T-helper 9 cell (primary cell): ENCODE measurements at regions not wholly inside any gene's neighbourhood (a gene's known extent, or its start where the extent isn't known, plus 50 kb on each side); places are given as distances from the start of the nearest gene placed in this dataset.

Experiments
- DNase-seq: peaks from one replicate; pipeline ENCODE4 v3.0.0-alpha.2; 2020

DNA sequence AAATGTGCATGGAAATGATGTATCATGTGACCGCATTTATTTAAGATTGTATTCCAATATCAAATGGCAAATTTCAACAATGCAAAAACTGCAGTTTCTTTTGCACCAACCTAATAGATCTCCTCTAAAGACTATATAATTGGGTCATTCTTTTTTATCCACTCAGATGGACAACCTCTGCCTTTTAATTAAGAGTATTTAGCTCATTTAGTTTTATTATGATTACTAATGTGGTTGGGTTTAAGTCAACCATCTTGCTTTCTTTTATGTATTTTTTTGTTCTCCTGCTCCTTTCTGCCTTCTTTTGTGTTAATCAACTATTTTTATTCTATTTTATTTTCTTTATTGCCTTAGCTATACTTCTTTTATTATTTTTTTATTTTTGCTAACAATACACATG lies 468.5 kb upstream of the MKI67 start:
- no peak for DNase-seq

DNA sequence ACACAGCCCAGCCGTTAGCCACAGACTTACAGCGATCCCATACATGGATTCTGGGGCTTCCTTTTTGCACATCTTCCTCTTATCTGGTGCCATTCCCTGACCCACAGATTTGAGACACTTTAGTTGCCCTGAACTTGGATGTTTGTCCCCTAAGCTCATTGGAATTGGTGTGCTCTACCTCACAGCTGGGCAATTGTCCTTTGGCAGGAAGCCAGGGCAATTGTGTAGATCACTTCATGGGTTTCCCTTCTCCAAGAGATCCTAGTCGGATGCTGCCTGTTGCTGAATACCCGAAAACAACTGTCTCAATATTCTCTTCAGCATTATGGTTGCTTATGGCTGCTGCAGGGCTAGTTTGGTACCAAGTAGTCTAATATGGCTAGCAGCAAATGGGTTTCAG lies 470.7 kb upstream of the MKI67 start:
- DNase-seq = no peak

DNA sequence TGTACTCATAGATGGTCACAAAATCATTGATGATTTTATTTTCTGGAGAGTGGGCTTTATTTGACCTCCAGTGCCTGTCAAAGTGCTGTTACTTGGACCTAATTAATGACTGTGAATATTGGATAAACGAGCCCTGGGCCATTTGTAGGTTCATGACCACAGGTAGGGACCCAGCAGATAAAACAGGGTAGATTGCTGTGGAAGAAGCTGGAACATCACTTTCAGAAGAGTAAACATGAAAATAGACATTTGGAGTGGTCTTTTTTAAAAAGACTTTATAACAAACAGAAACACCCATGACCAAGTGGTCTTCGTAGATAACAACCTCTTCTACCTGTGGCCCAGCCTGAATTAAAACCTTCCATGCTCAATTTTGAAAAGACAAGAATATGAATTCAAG lies 472.8 kb upstream of the MKI67 start:
- no peak for DNase-seq

DNA sequence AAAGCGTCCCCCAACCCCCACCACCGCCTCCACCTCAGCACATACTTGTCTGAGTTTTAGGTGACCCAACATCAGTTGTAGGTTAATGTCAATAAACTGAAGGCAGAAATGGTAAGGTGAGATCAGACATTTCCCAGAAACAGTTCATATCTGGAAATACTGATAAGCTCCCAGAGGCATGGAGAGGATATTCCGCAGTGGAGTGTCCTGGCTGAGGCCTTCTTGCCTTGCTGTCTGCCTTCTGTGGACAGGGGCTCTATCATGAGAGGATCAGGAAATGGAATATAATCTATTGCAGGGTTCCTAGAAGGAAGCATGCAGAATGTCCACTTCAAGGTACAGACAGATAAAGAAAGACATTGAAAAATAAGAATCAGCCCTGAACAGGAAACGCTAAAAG lies 473.3 kb upstream of the MKI67 start:
- DNase-seq = no peak

DNA sequence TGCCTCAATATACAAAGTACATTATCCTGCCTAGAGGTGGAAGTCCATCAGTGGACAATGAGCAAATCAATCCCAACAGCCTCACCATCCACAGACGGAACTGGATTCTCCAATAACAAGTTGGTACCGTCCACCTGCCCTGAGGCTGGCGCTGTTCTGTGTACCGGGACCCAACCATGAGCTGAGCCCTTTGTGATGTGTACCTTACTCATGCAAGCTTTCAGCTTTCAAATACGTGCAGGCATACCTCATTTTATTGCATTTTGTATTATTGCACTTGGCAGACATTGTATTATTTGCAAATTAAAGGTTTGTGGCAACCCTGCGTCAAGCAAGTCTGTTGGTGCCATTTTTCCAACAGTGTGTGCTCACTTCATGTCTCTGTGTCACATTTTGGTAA lies 476.0 kb upstream of the MKI67 start:
- DNase-seq = no peak

DNA sequence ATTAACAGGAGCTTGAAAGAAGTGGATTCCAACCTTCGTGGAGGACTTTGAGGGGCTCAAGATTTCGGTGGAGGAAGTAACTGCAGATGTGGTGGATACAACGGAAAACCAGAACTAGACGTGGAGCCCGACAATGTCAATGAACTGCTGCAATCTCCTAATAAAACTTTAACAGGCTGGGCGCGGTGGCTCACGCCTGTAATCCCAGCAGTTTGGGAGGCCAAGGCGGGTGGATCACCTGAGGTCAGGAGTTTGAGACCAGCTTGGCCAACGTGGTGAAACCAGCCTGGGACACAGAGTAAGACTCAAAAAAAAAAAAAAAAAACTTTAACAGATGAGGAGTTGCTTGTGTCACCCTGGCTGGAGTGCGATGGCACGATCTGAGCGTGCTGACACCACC lies 477.8 kb upstream of the MKI67 start:
- no peak for DNase-seq

DNA sequence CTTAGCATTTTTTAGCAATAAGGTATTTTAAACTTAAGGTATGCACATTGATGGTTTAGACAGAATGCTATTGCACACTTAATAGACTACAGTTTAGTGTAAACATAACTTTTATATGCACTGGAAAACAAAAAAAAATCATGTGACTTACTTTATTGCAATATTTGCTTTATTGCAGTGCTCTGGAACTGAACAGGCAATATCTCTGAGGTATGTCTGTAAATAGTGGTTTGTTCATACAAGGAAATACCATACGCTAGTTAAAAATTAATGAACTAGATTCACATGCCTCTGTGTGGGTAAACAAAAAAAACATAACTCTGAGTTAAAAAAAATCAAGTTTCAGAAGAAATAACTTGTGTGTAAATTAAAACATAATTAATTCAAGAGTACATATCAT lies 479.0 kb upstream of the MKI67 start:
- DNase-seq = no peak

DNA sequence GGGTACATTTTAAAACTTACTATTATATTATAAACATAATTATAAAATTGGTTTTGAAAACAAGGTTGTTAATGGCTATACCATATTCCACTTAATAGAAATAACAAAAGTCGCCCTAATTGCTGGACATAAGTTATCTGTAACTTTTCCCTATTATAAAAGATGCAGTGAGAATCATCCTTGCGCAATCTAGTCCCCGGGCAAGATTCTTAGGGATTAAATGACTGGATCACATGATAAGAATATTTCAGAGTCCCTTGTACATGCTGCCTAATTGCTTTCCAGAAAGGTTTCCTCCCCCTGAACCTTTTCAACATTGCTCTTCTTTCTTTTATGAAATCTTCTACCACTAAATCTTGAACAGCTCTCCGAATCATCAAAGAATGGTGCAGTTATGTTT lies 479.8 kb upstream of the MKI67 start:
- DNase-seq = no peak

DNA sequence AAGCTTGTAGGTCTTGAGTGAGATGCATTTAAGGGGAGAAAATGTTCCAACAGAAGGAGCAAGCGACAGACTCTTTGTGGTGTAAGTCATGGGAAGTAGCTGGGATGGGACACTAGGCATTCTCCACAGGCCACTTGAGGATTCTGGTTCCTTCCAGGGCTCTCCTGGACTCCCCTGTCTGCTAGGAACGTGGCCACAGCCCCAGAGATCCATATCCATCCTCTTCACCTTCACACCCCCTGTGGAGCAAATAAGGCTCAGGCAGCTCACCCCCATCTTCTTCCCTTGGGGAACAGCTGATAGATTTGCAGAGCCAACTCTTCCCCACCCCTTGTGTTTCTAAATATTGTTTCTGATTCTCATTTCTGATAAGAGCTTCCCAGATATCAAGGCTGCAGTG lies 482.6 kb upstream of the MKI67 start:
- DNase-seq = no peak

DNA sequence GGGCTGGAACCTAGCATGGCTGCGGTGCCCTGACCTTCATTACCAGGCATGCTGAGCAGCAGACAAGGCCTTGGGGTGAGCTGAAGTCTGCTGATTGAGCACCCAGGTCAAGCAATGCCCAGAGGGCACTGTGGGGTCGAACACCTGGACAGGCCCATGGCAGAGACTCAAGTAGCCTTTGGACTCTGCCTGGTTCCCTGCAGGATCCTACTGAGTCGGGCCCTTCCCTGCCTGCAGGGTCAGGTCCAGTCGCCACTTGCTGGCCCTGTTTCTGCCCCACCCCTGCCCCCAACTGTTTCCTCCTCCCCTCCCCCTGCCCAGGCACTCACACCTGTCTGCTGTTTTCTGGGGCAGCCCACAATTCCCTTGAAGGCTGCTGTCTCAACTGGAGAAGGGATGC lies 483.2 kb upstream of the MKI67 start:
- no peak for DNase-seq

DNA sequence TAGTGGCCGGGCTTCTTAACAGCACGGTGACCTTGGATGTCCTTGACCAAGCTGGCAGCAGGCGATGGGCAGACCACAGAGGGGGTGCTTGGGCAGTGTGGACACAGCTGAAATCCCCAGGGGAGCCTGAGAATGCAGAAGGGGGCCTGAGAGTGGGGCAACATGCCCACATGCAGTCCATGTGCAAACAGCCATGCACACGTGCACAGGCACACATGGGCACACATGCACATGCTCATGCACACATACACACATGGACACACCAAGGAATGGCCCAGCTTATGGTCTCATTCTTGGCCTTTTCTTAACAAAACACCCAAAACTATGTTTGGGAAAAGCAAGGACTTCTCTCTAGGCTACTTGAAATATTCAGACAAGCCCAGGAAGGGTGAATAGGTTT lies 483.9 kb upstream of the MKI67 start:
- no peak for DNase-seq

DNA sequence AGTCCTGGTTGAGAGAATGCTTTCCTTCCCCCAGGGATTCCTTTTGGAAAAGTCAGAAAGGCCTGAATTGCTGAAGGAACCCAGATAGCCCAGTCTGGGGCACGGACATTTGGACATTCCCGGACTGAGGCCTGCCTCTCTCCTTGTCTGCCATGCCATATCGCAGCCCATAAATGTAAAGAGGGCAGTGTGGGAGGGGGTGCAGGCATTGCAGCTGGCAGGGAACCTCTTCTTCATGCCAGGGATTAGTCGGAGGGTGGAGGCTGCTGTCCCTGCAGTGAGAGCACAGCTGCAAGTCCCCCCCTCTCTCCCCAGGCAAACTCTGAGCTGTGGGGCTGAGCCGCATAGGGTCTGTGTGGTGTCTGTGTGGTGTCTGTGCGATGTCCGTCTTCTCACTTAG lies 486.0 kb upstream of the MKI67 start:
- no peak for DNase-seq

DNA sequence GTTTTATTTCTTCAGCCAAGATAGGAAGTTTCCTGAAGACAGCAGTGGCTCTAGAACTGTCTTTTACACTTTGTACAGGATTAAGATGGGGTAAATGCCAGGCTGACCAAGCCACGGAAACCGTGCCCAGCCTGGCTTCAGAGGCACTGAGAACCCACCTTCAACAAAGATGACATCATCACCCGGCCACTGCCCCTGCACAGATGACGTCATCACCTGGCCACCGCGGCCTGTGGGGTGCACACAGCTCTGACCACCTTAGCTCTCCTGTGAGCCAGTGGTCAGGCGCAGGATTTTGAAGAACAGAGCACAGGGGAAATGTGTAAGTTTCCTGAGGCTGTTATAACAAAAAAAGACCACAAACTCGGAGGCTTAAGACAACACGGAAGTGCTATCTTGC lies 486.4 kb upstream of the MKI67 start:
- DNase-seq = no peak

DNA sequence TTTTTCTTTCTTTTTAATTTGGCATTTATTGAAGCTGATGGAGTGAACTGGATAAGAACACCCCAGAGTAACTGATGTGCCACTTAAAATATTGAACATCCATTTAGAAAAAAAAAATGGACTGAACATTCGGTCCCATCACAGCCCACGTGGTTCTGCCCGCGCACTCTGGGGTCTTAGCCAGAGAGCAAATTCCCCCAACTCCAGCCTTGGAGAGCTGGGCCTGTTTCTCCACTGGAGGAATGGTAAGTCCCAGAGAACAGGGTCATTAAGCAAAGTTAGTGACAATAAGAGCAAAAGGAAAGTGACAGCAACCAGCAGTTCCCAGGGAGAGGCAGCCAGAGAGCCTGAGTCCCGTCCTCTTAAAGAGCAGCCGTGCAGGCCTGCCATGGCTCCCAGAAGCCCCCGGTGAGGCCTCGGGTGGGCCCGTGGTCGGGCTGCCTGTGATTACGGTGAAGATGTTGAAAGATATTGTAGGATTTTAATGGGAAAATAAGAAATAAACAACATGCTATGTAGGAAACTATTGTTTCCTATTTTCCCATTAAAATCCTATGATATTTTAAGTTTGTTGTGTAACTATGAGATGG lies 487.9 kb upstream of the MKI67 start:
- DNase-seq = no peak

DNA sequence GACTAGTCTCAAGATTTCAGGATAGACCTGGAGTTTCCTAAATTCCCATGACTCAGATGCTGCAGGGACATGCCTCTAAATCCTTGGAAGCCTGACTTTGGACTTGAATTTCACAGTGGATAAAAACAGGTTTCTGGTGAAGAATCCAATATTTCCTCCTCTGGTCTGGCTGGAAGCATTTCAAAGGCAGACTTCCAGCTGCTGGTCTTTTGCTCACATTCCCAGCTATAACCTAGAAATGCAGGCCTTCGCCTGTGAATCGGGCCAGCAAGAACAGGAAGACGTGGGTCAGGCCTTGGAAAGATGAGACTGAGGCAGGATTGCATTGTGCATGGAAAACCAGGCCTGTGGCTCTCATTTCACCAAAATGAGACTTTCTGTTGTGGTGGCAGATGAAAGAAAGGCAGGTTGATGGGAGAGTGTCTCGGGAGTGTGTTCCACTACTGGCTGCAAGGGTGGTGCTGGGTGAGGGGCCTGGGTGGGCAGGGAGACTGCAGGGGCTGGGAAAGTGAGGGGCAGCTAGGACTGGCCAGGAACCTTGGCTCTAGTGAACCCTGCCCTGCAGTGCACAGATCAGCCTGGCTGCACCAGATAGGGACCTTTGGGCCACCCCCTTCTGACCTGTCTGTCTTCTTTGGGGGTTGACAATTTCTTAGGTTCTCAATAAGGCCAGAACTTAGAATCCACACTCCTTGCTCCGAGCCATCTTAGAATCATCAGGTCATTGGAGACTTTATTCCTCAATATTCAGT lies 488.8 kb upstream of the MKI67 start:
- no peak for DNase-seq

DNA sequence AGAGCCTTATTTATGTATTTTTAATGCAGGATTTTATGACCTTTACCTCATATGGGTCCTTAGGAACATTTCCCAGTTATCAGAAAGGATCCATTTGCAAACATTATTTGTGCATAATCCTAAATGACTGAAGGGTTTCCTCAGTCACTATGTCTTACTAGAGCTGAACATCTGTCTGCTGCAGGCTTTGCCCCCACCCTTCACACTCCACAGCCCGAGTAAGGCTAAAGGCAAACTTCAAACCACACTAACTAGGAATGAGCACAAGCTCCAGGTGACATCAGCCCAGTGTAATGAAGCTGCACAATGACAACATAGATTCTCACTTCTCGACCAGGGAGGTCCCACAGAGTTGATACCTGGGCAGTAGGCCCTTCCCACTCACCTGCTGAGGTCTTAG lies 491.3 kb upstream of the MKI67 start:
- no peak for DNase-seq

DNA sequence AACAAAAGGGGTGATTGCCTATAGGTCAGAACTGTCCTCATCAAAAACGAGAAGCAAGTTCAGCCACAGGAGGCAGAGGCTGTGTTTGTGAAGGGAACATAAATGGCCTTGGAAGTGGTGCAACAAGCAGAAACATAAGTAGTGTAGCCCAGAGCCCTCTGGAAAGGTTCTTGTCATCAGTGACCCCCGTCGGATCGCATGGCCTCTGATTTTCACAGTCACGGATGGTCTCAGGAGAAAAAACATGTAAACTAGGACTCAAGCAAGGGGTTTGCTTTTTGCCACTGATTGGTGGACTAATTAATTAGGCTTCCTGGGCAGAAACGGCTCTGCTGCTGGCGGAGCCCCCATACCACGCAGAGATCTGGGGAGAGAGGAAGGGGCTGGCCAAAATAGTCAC lies 496.5 kb upstream of the MKI67 start:
- DNase-seq = no peak

DNA sequence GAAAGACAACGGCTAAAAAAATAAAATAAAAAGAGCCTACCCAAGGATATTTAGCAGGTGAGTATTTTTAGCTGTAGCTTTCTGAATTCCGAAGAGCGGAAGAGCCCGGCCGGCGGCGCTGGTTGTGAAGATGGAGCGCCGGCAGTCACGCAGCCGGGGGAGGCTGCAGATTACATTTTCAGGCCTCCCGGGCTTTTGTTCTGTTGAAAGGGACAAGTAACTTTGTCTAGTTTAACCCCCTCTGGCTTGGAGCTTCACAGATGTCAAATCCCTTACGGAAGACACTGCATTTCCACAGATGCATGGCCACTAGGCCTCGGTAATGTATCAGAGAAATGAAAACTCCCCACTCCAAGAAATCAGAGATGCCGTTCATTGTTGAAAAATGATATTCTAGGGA lies 497.6 kb upstream of the MKI67 start:
- no peak for DNase-seq

DNA sequence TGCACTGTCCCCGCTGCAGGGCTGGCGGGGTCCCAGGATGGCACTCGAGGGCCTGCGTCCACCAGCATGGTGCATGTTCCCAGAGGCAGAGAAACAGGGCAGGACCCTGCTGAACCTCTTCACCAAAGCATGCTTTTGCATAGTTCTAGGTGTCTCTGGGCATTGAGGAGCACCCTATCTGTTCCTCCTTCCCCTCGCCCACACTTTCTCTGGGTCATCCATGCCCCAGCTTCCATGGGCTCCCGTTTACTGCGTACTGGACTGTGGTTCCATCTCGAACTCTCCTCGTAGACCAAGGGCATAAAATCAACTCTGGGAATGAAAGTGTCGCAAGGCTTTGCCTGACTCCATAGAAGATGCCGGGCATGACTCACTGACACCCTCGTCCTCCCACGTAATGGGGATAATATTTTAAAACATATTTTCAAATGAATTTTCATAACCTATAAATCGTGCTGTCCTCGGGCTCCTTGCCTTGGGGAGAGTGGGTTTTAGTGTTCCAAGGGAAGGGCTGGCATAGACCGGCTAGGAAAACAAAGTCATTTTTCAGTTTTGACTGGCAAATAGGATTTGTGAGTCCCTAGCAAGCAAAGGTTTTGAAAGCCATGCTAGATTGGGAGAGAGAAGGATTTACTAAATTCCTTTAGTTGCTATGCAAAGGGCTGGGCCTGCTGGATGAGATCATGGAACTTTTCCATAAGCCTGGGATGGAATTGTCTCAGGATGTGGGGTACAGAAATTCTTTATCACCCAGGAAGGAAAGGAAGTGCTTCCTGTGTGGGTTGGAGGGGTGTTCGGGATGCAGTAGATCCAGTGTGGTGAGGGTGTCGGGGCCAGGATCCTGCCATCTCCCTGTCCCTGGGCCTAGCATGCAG lies 498.7 kb upstream of the MKI67 start:
- DNase-seq = no peak

DNA sequence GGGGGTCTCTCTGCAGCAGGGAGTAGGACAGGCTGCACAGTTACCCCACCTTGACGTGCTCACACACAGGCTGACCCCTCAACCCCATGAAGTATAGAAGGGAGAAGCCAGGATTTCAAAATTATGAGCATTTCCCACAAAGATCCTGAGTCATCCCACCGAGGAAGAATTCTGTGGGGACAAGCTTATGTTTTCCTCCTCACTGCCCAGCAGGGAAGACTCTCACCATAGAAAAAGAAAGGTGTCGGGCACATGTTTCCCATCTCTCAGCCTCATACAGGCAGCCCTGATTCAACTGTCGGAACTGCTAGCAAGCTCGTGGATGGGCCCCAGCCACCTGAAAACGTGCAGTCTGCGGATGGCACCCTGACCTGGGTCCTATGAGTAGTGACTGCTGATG lies 499.7 kb upstream of the MKI67 start:
- DNase-seq = no peak

DNA sequence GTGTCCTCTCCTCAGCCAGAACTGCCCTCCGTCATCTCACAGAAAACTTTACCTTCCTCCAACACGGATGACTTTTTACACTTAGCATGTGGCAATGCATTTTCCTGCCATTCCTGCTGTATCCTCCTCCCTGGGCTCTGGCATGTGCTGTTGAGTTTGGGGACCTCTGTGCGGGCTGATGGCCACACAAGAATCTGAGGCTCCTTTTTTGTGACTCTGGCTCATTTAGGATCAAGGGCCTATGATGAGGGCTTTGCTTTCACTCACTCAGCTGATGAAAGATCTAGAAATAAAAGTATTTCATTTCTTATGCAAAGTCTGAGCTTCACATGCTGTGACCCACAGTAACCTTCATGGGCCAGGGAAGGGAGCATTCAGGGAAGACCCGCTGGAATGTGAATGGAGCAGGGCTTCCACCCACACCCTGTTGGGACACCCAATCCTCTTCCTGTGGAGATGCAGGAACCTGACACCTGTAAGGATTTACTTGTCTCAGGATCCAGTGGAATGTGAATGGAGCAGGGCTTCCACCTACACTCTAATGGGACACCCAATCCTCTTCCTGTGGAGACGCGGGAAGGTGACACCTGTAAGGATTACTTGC lies 500.3 kb upstream of the MKI67 start:
- DNase-seq = no peak

DNA sequence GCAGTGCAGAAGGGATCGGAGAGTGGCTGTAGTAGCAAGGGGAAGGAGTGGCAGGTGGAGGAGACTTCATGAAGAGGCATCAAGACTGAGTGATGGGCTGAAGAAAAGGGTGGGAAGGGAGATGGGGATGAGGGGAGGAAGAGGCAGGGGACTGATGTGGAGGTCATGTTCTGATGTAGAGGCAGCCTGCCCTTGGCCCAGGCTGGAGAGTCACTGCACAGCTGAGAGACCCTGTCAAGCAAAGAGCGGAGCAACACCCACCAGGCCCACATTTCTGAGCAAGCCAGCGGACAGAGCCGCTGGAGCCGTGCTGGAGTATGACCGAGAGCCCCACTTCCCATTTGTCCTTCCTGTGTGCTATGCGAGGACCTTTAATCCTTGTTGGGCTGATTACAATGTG lies 501.6 kb upstream of the MKI67 start:
- no peak for DNase-seq

DNA sequence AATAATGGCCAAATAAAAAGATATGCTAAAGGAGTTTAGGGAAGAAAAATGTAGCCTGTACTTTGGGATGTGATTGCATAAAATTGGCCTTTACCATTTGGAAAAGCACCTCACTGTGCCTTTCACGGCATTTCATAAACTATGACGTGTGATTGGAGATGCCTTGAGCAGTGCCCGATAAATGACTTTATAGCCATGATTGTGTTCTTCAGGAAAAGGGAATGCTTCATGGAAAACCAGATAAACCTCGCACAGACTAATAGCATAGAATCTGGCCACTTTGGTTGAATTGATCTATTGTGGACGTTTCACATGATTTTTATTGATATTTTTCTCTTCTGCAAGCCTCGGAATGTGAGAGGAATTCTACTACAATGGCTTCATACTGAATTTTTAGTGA lies 502.0 kb upstream of the MKI67 start:
- DNase-seq = no peak
